Right atrium auricular region (tissue), 2 donors: ENCODE measurements at regions not wholly inside any gene's neighbourhood (a gene's known extent, or its start where the extent isn't known, plus 50 kb on each side); places are given as distances from the start of the nearest gene placed in this dataset.
"Not testable (repeated sequence)": the region's sequence is repeated elsewhere in the genome, so short reads cannot be mapped to it uniquely, and the experiment has no call there.

Experiments used
- DNase-seq: peaks from one replicate; pipeline ENCODE4 v3.0.0-alpha.2; 2019; ENCODE audit warnings: low spot score
- H3K27ac ChIP-seq, 2 donors: fragments of 200-600 bp; sonication (generic); 1 replicate in 1 of 2; 2 replicates in 1 of 2; pipeline ENCODE4 v1.5.1; 2016 to 2019
- H3K27me3 ChIP-seq, 2 donors: fragments of 200-600 bp; sonication (generic); one replicate each; pipeline versions ENCODE4 v1.5.1 to v1.6.0; 2017 to 2019
- H3K36me3 ChIP-seq: fragments of 200-600 bp; sonication (generic); one replicate; pipeline ENCODE4 v1.5.1; 2016
- H3K4me1 ChIP-seq, 2 donors: fragments of 200-600 bp; sonication (generic); one replicate each; pipeline versions ENCODE4 v1.5.1 to v1.6.0; 2017 to 2019
- H3K4me3 ChIP-seq, 2 donors: fragments of 200-600 bp; sonication (generic); 1 replicate in 1 of 2; 2 replicates in 1 of 2; pipeline ENCODE4 v1.5.1; 2017 to 2019; ENCODE audit warnings: mild to moderate bottlenecking in 1 of 2, moderate library complexity in 1 of 2
- H3K9me3 ChIP-seq, 2 donors: fragments of 200-600 bp; sonication (generic); one replicate each; pipeline ENCODE4 v1.5.1; 2019

DNA sequence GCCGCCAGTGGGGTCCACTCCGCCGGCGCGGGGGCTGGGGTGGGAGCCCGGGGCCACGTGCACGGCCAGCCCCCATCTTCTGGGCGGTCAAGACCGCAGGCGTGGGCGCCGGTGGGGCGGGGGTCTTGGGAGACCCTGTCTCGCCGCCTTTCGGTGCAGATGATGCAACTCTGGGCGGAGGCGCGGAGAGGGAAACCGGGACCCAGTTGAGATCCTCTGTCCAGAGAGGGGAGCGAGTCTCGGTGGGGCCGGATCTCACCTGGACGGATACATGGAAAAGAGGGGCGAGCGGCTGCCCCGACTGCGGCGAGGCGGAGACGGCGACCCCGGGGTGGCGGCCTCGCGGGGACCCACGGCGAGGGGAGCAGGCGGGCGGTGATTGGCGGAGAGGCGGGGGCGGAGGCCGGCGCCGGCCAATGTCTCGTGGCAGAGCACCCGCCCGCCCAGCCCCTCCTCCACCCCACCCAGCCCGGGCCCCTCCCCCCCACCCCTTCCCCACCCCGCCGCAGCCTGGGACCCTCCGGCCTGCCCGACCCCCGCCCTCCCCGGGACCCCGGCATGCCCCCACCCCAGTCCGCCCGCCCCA, 4054.1 kb upstream of the TPTE start:
- H3K27me3 ChIP-seq, H3K27ac ChIP-seq, H3K36me3 ChIP-seq, H3K4me1 ChIP-seq, H3K9me3 ChIP-seq, DNase-seq: not testable (repeated sequence)
- H3K4me3 ChIP-seq = peak overlapping the region in 1 of 2 donors; percentile 31

GRCh38 chr21:6467907-6468306, 4053.5 kb upstream of the TPTE start:
- H3K4me3 ChIP-seq, H3K27me3 ChIP-seq, H3K9me3 ChIP-seq, DNase-seq, H3K36me3 ChIP-seq, H3K4me1 ChIP-seq, H3K27ac ChIP-seq: not testable (repeated sequence)

- not testable (repeated sequence) for DNase-seq, H3K36me3 ChIP-seq, H3K27ac ChIP-seq, H3K4me1 ChIP-seq, H3K4me3 ChIP-seq, H3K27me3 ChIP-seq, H3K9me3 ChIP-seq
These were observed 4053.0 kb upstream of the TPTE start for GRCh38 chr21:6468331-6468860.

- DNase-seq, H3K9me3 ChIP-seq, H3K4me1 ChIP-seq, H3K27me3 ChIP-seq, H3K27ac ChIP-seq, H3K4me3 ChIP-seq, H3K36me3 ChIP-seq: not testable (repeated sequence)
These were observed 4047.0 kb upstream of the TPTE start for GRCh38 chr21:6474250-6474968.

DNA sequence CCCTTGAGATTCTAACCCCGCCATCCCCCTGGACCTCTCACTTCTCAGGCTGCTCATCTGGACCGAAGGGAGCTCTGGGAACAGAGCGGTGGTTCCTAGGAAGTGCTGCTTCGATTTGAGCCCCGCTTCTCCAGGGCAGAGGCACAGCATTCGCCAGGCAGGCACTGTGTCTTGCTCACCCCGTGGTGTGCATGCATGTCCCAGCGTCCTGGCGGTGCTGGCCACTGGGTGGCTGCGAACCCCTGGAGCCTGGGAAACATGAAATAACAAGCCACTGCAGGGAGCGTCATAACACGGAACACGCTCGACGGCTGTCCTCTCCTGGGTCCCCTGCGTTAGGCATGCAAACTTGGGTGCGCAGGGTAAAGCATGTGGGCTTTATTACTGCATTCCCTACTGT, 4040.3 kb upstream of the TPTE start:
- not testable (repeated sequence) for H3K4me1 ChIP-seq, H3K36me3 ChIP-seq, H3K27ac ChIP-seq, H3K27me3 ChIP-seq, H3K4me3 ChIP-seq, H3K9me3 ChIP-seq, DNase-seq

- not testable (repeated sequence) for H3K4me3 ChIP-seq, DNase-seq, H3K27ac ChIP-seq
These were observed 4038.8 kb upstream of the TPTE start for GRCh38 chr21:6482616-6483015.

DNA sequence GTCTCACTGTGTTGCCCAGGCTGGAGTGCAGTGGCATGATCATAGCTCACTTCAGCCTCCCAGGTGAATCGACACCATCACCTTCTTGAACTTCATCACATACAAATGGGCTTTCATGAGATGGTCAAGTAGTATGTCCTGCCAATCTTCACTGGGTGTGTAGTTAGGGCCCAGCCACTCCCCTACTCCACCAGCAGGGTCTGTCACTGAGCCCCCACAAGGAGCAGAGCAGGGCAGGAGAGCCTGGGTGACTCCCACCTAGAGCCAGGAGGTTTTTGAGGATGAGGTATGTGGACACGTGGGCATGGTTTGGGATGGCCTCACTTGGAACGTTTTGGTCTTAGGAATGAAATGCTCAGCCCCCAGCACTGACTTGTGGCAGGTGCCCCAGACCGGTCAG, 4037.7 kb upstream of the TPTE start:
- not testable (repeated sequence) for DNase-seq, H3K9me3 ChIP-seq, H3K36me3 ChIP-seq, H3K4me3 ChIP-seq, H3K27ac ChIP-seq, H3K27me3 ChIP-seq, H3K4me1 ChIP-seq

More at GRCh38 chr21:6482616-6483015, 4038.8 kb upstream of the TPTE start:
- H3K4me1 ChIP-seq, H3K27me3 ChIP-seq, H3K36me3 ChIP-seq, H3K9me3 ChIP-seq: not testable (repeated sequence)

- not testable (repeated sequence) for H3K4me3 ChIP-seq, H3K27ac ChIP-seq, DNase-seq, H3K4me1 ChIP-seq, H3K9me3 ChIP-seq, H3K27me3 ChIP-seq, H3K36me3 ChIP-seq
These were observed 4034.6 kb upstream of the TPTE start for GRCh38 chr21:6486821-6487220.

DNA sequence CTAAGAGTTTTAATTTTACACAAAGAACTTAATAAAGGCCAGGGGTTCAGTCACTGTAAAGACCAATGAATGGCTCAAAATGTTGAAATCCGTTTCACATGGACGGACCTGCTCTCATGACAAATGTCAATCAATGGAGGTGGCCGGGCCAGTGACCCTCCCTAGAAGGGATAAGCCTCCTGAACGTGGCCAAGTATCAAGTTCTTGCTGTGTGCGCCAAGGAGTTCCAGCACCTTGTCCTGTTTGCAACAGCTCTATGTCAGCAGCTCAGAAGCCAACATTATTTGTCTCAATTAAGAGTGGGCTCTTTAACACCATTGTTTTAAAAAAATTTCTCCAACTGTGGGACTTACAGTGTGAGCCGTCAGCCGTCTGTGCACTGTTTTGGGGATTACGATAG, 4028.7 kb upstream of the TPTE start:
- not testable (repeated sequence) for H3K4me1 ChIP-seq, DNase-seq, H3K9me3 ChIP-seq, H3K36me3 ChIP-seq, H3K27me3 ChIP-seq, H3K4me3 ChIP-seq, H3K27ac ChIP-seq

- not testable (repeated sequence) for H3K4me1 ChIP-seq, H3K27me3 ChIP-seq, H3K9me3 ChIP-seq, DNase-seq, H3K27ac ChIP-seq, H3K4me3 ChIP-seq, H3K36me3 ChIP-seq
These were observed 4027.4 kb upstream of the TPTE start for GRCh38 chr21:6493957-6494356.

DNA sequence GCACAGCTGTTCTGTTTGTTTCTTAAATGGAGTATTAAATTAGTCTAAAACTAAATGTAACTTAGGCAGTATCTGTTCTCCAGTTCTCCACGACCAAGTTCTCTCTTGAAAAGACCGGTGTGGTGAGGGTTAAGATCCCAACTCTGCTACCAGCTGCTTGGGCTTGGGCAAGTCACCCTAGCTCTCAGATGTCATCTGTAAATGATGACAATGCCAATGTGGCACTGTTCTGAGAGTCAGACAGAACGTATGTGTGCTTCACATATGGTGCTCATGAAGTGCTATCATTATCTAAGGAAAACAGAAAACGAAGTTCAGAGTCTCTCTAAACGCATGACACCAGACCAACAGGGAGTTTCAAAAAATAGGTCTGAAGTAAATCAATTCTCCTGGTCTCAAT, 4025.0 kb upstream of the TPTE start:
- H3K27me3 ChIP-seq, H3K9me3 ChIP-seq, H3K4me1 ChIP-seq, H3K36me3 ChIP-seq, DNase-seq, H3K4me3 ChIP-seq, H3K27ac ChIP-seq: not testable (repeated sequence)

DNA sequence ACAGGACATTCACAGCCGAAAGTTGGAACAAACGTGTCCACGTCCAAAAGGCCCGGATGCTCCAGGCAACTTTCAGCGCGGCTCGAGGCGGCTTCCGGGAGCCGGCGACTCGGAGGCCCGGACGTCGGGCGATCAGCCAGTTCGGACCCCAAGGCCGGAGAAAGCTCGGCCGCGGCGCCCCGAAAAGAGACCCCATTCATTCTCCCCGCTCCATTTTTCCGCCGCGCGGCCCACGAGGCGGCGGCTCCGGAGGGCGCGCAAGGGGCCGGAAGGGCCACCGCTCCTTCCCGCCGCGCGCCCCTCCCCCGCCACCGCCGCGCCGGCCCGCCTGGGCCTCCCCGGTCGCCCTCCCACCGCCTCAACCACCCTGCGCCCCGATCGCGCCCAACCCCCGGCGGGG, 4022.7 kb upstream of the TPTE start:
- peak overlapping the region in 1 of 2 donors; percentile 40 for H3K27ac ChIP-seq
- not testable (repeated sequence) for H3K36me3 ChIP-seq, H3K9me3 ChIP-seq, H3K27me3 ChIP-seq, H3K4me1 ChIP-seq, DNase-seq
- H3K4me3 ChIP-seq = peak overlapping the region in 1 of 2 donors; percentile 52

GRCh38 chr21:6499128-6499826, 4022.1 kb upstream of the TPTE start:
- not testable (repeated sequence) for H3K36me3 ChIP-seq, H3K9me3 ChIP-seq, H3K4me1 ChIP-seq, DNase-seq, H3K27ac ChIP-seq, H3K27me3 ChIP-seq
- H3K4me3 ChIP-seq = peak overlapping the region in 1 of 2 donors; percentile 52

GRCh38 chr21:6499866-6500265, 4021.5 kb upstream of the TPTE start:
- H3K27ac ChIP-seq, H3K4me3 ChIP-seq: not testable (repeated sequence)

GRCh38 chr21:6500681-6501080, 4020.7 kb upstream of the TPTE start:
- not testable (repeated sequence) for H3K27ac ChIP-seq, H3K36me3 ChIP-seq, DNase-seq, H3K4me1 ChIP-seq, H3K9me3 ChIP-seq, H3K4me3 ChIP-seq, H3K27me3 ChIP-seq

More at GRCh38 chr21:6499866-6500265, 4021.5 kb upstream of the TPTE start:
- DNase-seq, H3K4me1 ChIP-seq, H3K27me3 ChIP-seq, H3K9me3 ChIP-seq, H3K36me3 ChIP-seq: not testable (repeated sequence)
